NCI-H2227 treated with DMSO at 0.1 percent for 48 hours (cell line): ENCODE measurements at regions not wholly inside any gene's neighbourhood (a gene's known extent, or its start where the extent isn't known, plus 50 kb on each side); places are given as distances from the start of the nearest gene placed in this dataset.

ENCODE experiments used
- DNase-seq: peaks from one replicate; lab custom pipeline; 2025; lab: John Stamatoyannopoulos, UW

DNA sequence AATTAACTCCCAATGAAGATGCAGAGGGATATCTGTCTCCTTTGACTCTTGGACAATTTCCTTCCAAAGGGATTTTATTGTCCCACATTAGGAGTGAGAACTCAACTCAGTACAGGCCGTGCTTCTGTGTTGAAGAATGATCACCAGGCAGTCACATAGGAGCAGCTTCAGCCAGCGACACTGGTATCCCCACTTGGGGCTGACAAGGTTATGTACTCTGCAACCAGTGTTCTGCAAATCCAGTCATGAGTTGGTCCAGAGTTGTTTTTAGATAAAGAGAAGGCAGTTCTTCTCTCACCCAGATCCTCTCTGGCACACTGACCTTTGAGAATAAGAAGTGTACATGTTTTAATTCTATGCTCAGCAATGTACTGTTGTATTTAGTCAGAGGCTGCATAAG is 415.8 kb downstream of the SETD4 start:
- DNase-seq, result no peak

DNA sequence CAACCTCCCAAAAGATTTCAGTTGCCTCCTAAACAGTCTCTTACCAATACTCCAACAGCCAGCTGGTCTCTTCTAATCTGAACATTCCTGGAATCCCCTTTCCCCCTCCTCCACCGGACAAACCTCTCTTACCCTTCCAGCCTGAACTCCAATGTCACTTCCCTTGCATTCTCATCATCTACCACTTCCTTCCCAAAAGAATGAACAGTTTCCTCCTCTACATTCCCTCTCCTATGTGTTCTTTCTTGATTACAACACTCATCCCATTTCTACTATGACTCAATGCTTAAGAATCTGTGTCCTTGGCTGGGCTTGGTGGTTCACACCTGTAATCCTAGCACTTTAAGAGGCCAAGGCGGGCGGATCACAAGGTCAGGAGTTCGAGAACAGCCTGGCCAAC is 417.1 kb downstream of the SETD4 start:
- no peak for DNase-seq

DNA sequence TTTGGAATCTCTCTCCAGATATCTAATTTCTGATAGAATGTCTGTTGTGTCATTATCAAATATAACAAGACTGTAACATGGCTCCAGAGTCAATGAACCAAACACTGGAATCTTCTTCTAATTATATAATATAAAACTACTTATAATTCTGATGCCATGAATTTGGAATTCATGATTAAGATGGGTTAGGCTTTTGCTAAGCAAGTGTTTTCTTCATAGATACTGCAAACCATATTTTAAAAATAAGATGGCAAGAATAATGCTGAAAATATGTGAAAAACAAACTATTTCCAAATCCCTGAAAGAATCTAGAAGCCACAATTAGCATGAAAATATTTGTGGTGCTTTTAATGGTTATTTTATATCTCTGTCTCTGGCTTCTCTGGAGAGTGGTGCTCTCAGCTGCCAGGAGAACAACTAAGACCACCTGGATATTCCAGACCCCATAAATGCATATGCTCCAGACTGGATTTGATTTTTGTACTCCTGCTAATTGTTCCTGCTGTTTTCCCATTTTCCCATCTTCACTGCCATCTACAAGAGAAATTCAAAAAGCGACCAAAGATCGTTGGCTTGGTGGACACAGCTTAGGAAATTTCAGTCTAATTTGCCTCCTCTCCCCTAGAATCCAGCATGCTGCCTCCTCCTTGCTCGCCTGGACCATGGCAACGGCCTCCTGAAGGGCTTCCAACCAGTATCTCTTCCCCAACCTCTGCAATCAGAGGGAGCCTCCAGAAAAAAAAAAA is 418.9 kb downstream of the SETD4 start:
- no peak for DNase-seq

DNA sequence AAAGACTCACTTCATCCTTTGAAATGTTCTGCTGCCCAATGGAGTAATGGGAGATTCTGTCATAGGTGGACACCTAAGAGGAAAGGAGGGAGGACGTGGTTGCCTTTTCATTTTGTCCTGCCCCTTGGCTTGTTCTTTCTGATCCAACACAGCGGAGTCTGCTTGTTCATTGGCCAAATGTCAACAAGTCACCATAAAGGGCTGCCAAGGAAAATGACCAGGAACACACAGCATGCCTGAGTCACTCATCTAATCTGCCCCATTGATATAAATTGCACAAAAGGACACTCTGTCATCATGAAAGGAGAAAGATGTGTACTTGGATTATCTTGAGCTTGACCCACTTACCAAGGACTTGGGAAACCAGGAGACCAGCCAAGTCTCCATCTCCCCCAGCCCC is 422.9 kb downstream of the SETD4 start:
- DNase-seq, result no peak

DNA sequence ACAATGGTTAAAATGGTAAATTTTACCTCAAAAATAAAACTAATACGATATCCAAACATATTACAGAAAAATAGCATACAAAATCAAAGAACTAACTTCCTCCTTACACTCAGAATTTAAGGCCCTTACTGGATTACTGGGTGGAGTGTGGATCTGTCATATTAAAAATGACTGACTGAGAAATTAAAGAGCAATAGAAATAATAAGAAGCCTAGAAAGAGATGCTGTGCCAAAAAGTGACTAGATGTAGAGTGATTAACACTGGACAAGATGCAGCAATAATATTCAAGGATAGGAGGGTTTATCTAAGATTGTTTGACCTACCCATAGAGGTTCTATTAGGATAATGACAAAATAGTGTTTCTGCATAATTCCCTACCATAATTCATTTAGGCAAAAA is 424.3 kb downstream of the SETD4 start:
- no peak for DNase-seq

DNA sequence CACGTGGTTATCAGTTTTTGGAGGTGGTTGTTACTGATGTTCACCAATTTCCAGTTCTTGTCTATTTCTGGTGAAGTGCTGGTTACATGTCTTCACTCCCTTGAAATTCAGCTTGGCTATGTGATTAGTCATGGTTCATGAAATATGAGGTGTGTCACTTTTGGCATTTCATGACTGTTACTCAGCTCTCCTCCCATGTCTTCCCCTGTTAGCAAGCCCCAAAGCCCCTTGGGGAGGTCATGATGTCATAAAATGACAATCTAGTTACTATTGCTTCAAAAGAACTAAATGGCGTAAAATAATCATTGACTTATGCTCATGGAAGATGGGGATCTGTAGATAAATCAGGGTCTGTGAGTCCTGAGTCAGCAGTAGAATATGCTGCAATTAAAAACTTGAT is 425.1 kb downstream of the SETD4 start:
- DNase-seq, result no peak

DNA sequence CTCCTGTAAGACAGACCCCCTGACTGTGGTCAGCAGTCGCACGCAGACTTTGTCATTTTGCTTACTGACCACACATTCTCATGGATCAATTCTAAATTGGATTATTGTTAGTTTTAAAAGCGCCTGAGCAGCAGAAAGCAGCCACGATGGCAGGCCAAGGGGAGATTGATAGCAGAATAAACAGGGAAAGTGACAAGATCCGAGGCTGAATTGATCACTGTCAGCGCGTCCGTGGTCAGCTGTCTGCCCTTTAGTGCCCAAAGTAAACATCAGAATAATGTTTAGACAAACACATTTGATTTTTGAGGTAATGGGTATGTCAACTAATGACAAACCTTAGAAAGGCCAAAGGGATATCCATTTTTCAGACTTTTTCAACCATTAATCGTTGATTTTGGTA is 426.8 kb downstream of the SETD4 start:
- no peak for DNase-seq

DNA sequence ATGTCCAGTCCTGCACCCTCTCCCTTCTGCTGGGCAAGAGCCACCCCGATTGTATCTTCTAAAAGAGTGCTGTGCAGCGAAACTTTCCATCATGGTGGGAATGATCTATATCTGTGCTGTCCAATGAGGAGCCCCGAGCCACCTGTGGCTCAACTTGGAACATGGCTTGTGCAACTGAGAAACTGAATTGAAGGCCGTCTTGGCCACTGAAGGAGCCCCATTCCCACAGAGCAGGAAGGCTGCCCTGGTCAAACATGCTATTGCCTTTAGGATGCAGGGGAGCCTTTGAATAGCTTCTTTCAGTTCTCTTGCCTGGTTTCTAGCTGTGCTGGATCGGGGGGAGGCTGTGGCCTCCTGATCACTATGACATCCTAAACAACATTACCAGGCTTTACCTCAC is 427.6 kb downstream of the SETD4 start:
- no peak for DNase-seq

DNA sequence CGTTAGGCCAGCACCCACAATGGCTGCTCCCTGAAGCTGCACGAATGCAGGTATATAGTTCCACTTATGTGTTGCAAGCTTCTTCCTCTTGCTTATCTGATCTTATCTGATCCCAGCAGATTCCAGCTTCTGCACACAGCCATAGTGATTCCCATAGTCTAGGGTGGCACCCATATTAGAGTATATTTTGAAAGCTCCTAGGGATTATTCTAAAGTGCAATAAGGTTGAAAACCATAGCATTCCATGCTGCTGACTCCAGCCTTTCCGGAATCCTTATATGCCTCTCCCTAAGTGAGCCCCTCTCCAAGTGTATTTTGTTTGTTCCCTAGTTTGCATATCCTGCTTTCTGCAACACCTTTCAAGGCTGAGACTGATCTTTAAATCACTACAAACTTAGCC is 432.0 kb downstream of the SETD4 start:
- DNase-seq, result no peak

DNA sequence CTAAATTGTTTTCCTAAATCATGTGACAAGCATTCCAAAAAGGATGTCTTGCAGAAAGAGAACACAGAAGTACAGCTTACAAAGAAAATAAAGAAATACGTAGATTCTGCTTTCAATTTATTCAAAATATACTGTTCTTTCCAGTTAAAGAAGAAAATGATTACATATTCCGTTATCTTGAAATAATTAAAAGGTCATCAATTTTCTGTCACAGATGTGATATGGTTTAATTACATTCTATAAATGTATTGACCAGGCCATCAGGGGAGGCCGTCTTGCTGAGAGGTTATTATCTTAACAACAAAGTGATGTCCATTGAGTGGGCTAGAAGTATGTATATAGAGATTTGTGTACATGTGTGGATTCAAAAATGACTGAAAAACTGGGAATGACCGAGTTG is 432.9 kb downstream of the SETD4 start:
- no peak for DNase-seq

DNA sequence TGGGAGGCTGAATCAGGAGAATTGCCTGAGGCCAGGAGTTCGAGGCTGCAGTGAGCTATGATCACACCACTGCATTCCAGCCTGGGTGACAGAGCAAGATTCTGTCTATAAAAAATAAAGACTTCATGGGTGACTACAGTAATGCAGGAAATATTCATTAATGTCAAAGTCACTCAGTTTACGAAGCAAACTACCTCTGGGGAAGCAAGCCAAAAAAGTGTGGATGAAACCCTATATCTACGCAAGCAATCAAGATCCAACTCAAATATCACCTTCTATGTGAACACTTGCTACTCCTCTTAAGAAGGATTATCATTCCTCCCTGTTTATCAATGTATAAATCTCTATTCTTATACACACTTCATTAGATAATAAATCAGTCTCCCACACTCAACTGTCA is 434.8 kb downstream of the SETD4 start:
- DNase-seq, result no peak

DNA sequence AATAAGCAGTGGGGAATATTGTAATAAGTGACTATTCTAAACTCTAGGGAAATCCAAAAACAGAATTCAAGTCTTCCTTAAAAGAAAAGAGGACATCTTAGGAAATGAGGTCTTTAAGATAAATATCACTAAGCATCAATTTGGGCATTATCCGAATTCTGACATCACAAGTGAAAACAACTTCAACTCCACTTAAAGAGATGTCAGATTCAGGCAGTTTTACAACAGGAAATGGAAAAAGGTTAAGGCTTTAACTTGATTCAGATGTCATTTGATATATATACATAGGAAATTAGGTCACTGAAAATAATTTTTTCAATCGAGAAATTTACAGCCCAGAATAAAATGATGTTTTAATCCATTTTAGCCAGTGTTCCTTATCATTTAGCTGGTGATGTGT is 435.4 kb downstream of the SETD4 start:
- no peak for DNase-seq

DNA sequence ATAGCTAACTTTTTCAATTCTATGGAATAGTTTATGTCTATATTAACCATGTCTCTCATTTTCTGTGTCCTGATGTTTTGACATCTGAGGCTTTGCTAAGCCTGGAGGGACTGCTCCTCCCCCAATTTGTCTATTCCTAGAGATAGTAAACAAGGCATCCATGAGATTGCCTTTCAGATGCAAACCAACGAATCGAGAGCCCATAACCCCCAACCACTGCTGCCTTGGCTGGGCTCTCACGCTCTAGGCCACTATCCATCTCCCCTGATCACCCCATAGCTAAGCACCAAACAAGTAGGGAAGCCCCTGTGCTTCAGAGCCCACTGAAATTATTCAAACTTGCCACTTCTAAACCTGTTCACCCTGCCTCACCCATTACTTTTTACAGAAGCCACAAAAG is 437.7 kb downstream of the SETD4 start:
- no peak for DNase-seq

DNA sequence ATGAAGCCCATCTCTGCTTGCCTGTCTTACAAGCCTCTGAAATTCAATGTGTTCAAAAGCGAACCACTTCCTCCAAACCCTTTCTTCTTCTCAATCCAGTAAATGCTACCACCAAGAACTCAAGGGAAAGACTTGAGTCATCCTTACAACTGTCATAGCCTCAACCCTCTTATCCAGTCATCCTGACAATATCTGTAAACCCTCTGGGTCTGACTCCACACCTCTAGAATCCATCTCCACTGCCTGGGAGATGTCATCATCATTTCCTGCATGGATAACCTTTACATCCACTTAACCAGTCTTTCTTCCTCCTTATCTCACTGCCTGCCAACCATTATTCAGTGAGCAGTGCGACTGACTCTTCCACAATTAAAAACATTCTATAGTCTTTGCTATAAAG is 441.1 kb downstream of the SETD4 start:
- DNase-seq, result no peak

DNA sequence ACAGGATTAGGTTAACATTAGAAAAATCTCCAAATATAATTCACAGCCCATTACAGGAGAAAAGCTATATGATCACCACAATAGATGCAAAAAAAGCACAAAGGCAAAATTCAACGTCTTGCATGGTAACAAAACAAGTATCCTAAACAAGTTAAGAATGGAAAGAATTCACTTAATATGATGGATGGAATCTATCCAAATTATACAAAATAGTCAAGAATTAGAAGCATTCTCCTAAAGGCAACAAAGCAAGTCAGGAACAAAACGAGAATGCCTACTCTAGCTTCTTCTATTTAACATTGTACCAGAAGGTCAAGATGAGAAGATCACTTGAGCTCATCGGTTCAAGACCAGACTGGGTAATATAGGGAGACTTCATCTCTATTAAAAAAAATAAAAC is 442.8 kb downstream of the SETD4 start:
- DNase-seq, result no peak

DNA sequence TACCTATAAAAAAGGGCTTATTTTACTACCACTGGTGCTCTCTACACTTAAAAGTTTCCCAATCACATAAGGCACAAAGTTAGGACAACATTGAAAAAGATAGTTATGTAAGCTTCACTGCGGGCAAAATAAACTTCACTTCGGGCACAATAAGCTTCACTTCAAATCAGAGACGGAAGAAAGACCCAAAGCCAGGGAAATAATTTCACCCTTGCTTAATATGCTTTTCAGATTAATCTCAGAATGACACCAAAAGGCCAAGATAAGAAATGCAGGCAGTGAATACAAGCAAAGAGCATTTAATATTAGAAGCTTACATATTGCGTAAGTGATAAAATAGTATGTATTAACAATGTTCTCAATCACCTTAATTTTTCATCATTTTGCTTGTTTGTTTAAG is 444.2 kb downstream of the SETD4 start:
- no peak for DNase-seq

DNA sequence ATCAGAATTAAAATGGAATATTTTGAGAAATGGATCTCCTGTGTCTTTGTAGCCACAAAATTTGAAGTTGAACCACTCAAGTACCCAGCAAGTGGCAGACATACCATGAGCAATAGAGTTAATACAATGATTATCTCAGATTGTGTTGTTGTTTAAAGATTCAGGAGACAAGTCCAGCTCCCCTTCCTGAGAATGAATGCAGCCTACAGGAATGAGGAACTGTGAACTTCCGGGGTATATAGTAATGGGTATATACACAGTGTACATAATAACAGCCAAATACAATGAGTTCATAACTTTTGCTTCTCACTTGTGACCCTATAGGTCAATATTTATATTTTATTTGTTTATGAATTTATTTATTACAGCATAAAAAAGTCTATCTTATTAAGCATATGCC is 445.0 kb downstream of the SETD4 start:
- DNase-seq, result no peak

DNA sequence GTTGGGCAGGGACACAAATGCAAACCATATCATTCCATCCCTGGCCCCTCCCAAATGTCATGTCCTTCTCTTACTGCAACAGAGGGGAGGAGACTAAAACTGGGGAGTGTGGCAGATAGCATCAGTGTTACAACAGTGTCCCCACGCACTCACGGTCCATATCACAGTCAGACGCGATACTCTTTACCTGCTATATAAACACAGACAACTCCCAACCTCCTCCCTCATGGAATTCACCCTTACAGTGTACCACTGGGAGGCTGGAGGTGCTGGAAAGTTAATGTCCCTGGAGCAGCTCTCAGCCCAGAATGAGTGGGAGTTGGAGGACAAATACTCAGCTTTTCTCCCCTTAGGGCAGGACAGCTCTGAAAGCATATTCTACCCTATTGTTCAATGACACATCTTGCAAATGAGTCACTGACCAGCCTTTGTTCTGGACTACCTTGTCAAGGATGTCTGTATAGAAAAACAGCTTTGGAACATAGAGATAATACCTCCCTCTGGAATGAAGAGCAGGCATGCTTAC is 445.9 kb downstream of the SETD4 start:
- no peak for DNase-seq

DNA sequence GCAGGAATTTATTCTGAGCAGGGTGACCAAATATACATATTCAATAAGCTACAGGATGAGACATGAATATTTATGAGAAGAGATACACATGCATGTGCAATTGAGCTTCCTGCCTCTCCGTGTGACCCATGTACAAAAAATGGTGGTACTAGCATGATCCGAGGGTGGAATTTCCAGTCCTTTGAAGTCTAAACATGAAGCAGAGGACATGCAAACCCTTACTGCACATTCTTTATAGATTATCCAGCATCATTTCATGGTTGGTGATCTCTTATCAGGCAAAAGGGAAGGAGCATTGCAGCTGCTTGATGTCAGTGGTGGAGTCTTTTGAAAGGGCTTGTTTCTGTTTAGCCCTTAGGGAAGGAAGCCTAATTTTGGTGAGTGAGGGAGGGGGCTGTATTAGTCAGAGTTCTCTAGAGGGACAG is 448.6 kb downstream of the SETD4 start:
- no peak for DNase-seq

DNA sequence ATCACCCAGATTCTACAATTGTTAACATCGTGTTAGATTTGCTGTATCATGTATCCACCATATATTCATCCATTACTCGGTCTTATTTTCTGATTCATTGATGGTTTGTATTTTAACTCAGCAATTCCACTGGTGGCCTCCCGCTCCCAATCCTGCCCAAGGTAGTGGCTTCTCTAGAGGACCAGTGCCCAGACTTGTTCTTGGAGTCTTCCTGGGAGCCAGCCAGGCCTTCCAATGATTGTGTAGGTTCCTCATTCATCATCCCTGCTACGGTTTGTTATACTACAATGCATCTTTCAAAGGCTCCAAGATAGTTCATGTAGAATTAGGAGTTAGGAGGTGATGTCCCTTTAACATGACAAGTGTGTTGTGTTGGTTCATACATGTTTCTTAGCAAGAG is 451.1 kb downstream of the SETD4 start:
- no peak for DNase-seq

DNA sequence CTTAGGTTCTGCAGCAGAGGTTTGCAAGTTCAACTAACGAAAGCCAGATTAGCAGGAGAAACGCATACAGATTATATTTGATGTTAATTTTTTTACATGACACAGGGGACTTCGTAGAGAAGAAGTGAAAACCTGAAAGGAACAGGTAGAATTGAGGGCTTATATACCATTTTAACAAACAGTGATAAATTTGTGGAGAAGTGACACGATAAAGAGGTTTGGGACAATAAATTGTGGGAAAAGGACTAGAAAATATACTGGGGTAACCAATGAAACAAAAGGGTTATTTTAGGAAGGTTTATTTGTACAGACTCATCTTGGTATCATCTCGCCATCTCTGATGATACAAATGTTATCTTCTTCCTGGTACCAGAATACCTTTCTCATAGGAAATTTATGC is 452.9 kb downstream of the SETD4 start:
- no peak for DNase-seq

DNA sequence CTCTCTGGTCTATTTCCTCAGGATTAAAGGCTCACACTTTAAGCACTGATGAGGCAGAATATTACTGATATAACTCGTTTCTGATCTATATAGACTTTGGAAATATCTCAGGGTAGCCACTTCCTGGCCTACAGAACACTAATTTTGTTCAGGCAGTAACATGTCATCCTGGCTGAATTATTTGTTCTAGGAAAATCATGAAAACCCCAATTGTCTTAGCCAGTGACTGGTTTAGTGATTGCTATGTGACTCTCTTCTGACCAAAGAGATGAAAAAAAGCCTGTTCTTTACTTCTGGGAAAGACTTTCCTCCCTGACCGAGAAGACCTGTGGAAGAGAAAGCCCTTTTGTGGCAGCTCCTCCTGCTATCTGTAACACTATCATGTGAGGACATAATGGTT is 453.7 kb downstream of the SETD4 start:
- DNase-seq, result no peak

DNA sequence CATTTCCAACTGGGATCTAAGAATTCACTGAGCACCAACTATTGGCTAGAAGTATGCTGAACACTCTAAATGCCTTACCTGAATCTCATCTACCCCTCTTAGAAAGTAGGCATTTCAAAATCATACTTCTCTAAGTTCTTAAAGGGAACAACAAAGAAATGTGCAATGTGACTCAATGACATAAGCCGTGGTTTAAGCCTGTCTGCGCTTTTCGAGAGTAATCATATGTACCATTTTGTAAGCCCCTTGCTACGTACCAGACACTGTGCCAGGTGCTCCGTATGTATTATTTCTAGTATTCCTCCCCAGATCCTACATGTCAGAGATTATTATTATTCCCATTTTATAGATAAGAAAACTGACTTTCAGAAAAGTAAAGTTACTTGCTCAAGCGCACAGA is 454.2 kb downstream of the SETD4 start:
- DNase-seq, result no peak

DNA sequence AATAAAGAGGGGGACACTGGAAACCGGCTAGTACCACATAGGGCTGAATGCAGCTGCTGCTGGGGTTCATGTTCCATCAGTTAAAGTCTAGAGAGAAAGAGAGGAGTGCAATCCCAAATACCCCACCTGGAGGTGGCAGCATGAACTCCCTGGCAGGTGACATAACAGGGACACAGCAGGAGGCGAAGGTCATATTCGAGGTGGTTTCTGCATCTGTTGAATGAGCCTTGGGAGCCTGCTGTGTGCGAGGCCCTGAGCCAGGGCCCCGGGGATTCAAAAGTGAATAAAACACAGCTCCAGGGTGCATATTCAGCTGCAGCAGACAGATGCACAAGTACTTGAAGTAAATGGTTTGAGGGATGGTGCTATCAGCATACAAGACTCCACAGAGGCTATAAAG is 456.8 kb downstream of the SETD4 start:
- DNase-seq, result no peak
